Stimulated activated naive CD8-positive, alpha-beta T cell treated with anti-CD3 and anti-CD28 coated beads, Interleukin-15, Interleukin-2, amounts not matched to agents 100 ng/mL and 50 ng/mL, for 24 hours (primary cell): ENCODE measurements at regions not wholly inside any gene's neighbourhood (a gene's known extent, or its start where the extent isn't known, plus 50 kb on each side); places are given as distances from the start of the nearest gene placed in this dataset.

Experiments used
- H3K27ac Mint-ChIP-seq: one replicate; pipeline ENCODE4 v1.8.0; 2021; ENCODE audit warnings: mild to moderate bottlenecking, mixed read lengths
- H3K27me3 Mint-ChIP-seq: one replicate; pipeline ENCODE4 v1.8.0; 2021; ENCODE audit warnings: mixed read lengths
- H3K36me3 Mint-ChIP-seq: one replicate; pipeline ENCODE4 v1.8.0; 2021; ENCODE audit warnings: low read depth, mixed read lengths
- H3K4me1 Mint-ChIP-seq: one replicate; pipeline ENCODE4 v1.8.0; 2021; ENCODE audit warnings: low read depth, mixed read lengths
- H3K4me3 Mint-ChIP-seq: one replicate; pipeline ENCODE4 v1.8.0; 2021; ENCODE audit warnings: mild to moderate bottlenecking, mixed read lengths
- H3K9me3 Mint-ChIP-seq: one replicate; pipeline ENCODE4 v1.8.0; 2021; ENCODE audit warnings: mixed read lengths

DNA sequence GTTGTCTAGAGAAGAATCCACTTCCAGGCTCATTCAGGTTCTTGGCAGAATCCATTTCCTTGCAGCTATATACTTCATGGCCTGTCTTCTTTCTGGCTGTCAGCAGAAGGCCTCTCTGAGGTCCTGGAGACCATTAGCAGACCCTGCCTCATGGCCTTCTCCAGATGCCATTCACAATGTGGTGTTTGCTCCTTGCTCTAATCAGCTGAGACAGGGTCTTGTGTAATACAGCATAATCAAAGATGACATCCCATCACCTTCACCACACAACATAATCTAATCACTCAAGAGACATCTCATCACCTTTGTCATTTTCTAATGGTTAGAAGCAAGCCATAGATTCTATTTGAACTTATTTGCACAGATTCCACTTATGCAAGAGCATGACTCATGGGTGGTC is 403.9 kb upstream of the LRRC7 start:
- H3K36me3 Mint-ChIP-seq: no peaks in the 10 kb centered on the region
- peaks cover 9% of the 10 kb centered on the region for H3K9me3 Mint-ChIP-seq
- no peak overlapping the region for H3K27ac Mint-ChIP-seq
- H3K4me1 Mint-ChIP-seq: no peaks in the 10 kb centered on the region
- no peaks in the 10 kb centered on the region for H3K27me3 Mint-ChIP-seq
- H3K4me3 Mint-ChIP-seq: no peak overlapping the region

DNA sequence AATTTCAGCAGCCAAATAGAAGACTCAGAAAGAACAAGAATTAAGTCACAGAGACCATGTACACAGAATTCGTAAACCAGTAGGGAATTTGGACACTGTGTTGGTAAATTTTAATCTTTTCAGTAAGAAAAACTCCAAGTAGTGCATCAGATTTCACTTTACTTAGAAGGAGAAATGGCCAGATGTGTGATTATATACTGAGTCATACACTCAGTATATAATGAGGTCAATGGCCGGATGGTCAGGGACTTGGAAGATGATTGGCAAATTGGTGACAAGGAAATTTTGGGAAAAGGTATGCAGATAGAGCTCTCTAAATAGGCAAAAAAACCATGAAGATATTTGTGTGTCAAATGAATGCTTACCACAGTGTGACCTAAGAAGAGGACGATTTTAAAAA is 399.8 kb upstream of the LRRC7 start:
- H3K36me3 Mint-ChIP-seq: no peaks in the 10 kb centered on the region

DNA sequence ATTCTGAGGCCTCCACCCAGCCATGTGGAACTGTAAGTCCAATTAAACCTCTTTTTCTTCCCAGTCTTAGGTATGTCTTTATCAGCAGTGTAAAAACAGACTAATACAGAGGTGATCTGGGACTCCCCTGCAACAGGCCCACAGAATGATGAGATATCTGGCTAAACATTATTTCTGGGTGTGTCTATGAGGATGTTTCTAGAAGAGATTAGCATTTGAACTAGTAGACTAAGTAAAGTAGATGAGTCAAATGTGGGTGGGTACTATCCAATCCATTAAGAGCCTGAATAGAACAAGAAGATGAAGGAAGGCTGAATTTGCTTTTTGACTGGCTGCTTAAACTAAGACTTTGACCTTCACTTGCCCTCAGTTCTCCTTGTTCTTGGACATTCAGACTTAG is 396.5 kb upstream of the LRRC7 start:
- peaks cover 10% of the 10 kb centered on the region for H3K9me3 Mint-ChIP-seq
- H3K4me1 Mint-ChIP-seq: no peaks in the 10 kb centered on the region

More for the DNA sequence above, 399.8 kb upstream of the LRRC7 start:
- Mint-ChIP-seq H3K27ac (no peak overlapping the region), H3K27me3 (no peaks in the 10 kb centered on the region), H3K4me1 (no peaks in the 10 kb centered on the region), H3K4me3 (no peak overlapping the region), H3K9me3 (peaks cover 14% of the 10 kb centered on the region)

DNA sequence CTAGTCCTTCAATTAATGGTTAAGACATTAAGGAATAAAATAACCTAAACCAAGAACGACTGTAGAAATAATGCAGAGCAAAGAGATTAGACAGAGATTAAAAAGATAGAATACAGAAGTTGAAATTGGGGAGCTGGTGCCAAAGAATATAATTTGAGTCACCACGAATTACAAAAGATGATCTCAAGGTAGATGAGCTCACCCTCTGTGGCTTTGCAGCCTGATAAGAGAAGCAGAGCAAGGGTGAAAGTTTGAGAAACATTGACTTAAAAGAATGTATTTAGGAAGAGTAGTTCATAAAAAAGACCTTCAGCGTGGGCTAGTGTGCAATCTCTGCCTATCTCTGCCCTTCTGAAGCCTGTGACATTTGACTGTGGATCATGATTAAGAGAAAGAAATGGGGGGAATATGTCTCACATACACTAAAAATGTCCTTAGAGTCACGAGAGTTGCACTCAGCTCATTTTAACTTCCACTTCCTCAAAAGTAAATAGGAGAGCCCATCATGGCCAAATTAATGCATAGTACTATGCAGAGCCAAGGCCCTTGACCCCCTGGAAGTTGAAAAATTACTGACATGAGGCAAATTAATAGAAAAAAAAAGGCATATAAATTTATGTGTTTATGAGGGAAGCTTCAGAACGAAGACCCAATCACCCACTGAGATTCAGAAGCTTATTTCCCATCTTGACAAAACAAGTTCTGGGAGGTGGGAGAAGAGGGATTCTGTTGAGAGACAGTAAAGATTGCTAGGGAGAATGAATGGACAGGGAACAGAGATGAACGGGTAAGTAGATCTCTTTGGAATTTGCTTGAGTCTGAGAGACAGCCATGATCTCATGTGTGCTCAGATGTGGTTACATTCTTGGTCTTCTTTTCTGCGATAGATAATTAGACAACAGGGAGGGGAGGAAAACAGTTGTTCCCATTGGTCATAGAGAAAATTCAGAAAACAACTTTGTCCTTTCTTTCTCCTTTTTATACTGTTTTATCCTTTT is 395.4 kb upstream of the LRRC7 start:
- no peak overlapping the region for H3K4me3 Mint-ChIP-seq

More for the DNA sequence above, 396.5 kb upstream of the LRRC7 start:
- H3K27ac Mint-ChIP-seq: no peak overlapping the region
- no peaks in the 10 kb centered on the region for H3K27me3 Mint-ChIP-seq
- H3K4me3 Mint-ChIP-seq: no peak overlapping the region
- no peaks in the 10 kb centered on the region for H3K36me3 Mint-ChIP-seq

DNA sequence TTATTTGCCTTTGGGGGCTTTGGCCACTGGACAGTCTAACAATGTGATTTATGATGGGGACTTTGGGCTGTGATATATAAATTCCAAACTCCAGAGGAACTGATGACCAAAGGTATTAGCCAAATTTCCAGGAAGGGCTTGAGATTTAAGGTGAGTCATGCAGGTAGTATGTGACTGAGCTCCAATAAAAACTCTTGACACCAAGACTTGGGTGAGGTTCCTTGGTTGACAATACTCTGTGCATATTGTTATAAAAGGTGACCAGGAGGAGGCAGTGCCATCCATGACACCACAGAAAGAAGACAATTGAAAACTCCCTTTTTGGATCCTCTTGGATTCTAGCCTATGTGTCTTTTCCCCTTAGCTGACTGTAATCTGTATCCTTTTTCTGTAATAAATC is 392.7 kb upstream of the LRRC7 start:
- Mint-ChIP-seq H3K36me3 (no peaks in the 10 kb centered on the region), H3K27me3 (no peaks in the 10 kb centered on the region), H3K4me1 (no peaks in the 10 kb centered on the region), H3K9me3 (peaks cover 4% of the 10 kb centered on the region), H3K4me3 (no peak overlapping the region), H3K27ac (no peak overlapping the region)

More for the DNA sequence above, 395.4 kb upstream of the LRRC7 start:
- Mint-ChIP-seq H3K9me3 (peaks cover 7% of the 10 kb centered on the region), H3K27me3 (no peaks in the 10 kb centered on the region), H3K27ac (no peak overlapping the region), H3K4me1 (no peaks in the 10 kb centered on the region), H3K36me3 (no peaks in the 10 kb centered on the region)

DNA sequence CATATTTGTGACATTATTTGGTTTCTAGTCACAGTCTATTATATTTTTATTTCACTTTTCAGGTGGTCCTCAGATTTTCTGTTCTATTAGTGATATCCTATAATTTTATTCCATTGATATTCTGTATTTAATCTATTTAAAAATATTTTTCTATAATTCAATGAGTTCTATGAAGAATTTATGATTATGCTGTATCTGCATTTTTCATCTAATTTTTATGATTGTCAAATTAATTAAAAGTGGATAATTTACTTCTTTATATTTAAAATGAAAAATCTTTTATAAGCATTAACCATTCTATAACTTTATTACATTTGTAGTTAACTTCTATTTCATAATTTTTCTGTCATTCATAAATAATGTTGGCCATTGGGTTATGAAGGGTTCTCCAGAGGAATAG is 387.4 kb upstream of the LRRC7 start:
- Mint-ChIP-seq H3K9me3 (peaks cover 4% of the 10 kb centered on the region), H3K4me1 (no peaks in the 10 kb centered on the region)

DNA sequence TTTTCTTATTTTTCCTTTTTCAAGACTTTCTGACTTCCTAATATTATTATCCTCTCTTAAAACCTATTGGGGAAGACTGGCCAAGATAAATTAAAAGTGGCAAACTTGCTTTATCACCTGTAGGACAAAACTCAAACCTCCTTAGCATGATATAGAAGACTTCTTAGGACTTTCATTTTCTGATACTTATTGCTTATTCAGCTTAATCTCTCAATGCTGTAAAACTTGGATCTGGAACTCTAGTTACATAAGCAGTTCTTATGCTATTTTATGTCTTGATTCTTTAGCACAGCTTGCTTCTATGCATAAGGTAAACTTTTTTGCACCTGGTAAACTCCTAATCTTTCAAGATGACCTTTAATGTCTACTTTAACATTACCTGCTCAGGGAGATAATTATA is 382.3 kb upstream of the LRRC7 start:
- no peak overlapping the region for H3K27ac Mint-ChIP-seq
- H3K4me1 Mint-ChIP-seq: no peaks in the 10 kb centered on the region
- no peaks in the 10 kb centered on the region for H3K9me3 Mint-ChIP-seq
- no peak overlapping the region for H3K4me3 Mint-ChIP-seq
- H3K27me3 Mint-ChIP-seq: no peaks in the 10 kb centered on the region
- H3K36me3 Mint-ChIP-seq: no peaks in the 10 kb centered on the region

More for the DNA sequence above, 387.4 kb upstream of the LRRC7 start:
- no peak overlapping the region for H3K27ac Mint-ChIP-seq
- H3K4me3 Mint-ChIP-seq: no peak overlapping the region
- H3K27me3 Mint-ChIP-seq: no peaks in the 10 kb centered on the region
- H3K36me3 Mint-ChIP-seq: no peaks in the 10 kb centered on the region

DNA sequence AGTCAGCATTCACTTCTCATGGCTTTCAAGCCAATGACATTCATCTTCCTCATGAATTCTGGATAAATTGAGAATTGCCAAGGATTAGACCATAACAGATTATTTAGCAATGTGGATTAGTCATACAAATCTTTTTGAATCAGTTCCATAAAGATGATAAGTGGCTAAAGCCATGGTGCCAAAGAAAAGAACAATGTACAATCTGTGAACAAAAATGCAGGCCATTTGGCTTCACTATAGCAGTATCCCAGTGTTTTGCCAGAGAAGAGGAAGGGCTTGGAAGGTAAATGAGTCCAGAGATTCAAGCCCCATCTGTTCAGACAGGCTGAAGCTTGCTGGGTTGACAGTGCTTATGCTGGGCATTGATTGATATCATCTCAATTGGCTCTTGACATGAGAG is 376.4 kb upstream of the LRRC7 start:
- Mint-ChIP-seq H3K36me3 (no peaks in the 10 kb centered on the region), H3K4me3 (no peak overlapping the region)

DNA sequence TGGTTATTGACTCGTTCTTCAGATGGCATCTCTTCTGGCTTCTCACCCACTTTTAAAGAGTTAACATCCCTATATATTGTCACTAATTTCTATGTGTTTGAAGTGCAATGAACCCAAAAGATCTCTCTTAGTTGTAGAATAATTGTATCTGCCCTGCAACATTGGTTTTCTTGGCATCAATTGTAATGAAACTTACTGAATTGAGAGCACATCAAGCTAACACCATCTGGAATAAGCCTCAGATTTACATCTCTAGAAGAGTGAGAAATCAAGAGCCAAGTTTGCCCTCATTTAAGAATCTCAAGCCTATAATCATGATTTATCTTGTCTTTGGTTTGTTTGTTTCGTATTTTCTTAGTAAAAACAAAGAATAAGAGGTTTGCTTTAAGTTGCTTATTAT is 372.6 kb upstream of the LRRC7 start:
- Mint-ChIP-seq H3K27me3 (no peaks in the 10 kb centered on the region), H3K9me3 (peaks cover 11% of the 10 kb centered on the region), H3K36me3 (no peaks in the 10 kb centered on the region), H3K4me3 (no peak overlapping the region), H3K27ac (no peak overlapping the region), H3K4me1 (no peaks in the 10 kb centered on the region)

More for the DNA sequence above, 376.4 kb upstream of the LRRC7 start:
- Mint-ChIP-seq H3K27me3 (no peaks in the 10 kb centered on the region), H3K4me1 (no peaks in the 10 kb centered on the region), H3K27ac (no peak overlapping the region), H3K9me3 (peaks cover 11% of the 10 kb centered on the region)

DNA sequence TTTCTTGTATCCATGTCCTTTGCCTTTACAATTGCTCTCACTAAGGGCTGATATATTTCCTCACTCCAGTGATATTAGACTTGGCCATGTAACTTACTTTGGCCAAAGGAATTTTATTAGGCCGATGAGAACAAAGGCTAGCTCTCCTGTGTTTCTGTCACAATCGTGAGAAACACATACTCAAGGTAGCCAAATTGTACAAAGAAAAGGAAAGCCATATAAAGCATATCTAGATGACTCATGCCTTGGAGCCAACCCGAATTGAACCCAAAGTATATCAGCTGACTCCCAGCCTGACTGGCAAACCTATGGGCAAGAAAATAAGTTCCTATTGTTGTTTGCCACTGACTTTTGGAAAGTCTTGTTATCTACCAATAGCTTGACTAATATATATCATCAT is 371.7 kb upstream of the LRRC7 start:
- Mint-ChIP-seq H3K4me1 (no peaks in the 10 kb centered on the region), H3K4me3 (no peak overlapping the region), H3K27ac (no peak overlapping the region), H3K9me3 (peaks cover 11% of the 10 kb centered on the region), H3K36me3 (no peaks in the 10 kb centered on the region), H3K27me3 (no peaks in the 10 kb centered on the region)

DNA sequence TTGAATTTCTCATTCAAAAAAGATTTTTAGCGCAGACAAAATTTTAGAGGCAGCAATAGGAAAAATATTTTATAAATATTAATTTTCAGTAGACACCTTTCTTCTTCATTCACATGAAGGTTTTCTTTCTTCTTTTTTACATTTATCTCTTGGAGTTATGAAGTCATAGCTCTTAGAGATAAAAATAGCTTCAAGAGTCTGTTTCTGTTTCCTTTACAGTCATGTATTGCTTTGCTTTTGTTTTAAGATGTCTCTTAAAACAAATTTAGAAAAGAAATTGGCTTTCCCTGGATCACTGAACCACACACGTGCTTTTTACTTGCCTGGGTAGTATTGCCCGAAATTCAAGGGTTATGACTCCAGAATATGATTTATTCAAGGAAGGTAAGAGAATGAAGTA is 369.9 kb upstream of the LRRC7 start:
- Mint-ChIP-seq H3K27me3 (no peaks in the 10 kb centered on the region), H3K9me3 (peaks cover 7% of the 10 kb centered on the region), H3K4me3 (no peak overlapping the region), H3K4me1 (no peaks in the 10 kb centered on the region), H3K36me3 (no peaks in the 10 kb centered on the region), H3K27ac (no peak overlapping the region)

DNA sequence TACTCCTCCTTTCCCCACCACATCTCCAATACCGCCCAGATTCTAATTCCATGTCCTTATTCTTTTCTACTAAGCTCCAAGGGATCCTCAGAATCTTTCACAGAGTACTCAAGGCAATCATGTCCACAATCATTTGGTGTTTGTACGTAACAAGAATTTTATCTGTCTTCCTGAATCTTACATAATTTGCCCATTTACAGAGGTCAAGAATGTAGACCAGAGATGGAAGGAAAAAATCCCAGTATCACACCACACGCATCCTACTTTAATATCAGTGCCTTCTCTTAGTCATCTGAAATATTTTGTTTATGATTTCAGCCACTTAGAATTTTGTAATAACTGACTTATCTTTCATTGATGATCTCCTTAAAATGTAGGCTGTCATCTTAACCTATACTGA is 366.0 kb upstream of the LRRC7 start:
- Mint-ChIP-seq H3K4me1 (no peaks in the 10 kb centered on the region), H3K27me3 (no peaks in the 10 kb centered on the region), H3K36me3 (no peaks in the 10 kb centered on the region), H3K9me3 (no peaks in the 10 kb centered on the region), H3K4me3 (no peak overlapping the region), H3K27ac (no peak overlapping the region)

DNA sequence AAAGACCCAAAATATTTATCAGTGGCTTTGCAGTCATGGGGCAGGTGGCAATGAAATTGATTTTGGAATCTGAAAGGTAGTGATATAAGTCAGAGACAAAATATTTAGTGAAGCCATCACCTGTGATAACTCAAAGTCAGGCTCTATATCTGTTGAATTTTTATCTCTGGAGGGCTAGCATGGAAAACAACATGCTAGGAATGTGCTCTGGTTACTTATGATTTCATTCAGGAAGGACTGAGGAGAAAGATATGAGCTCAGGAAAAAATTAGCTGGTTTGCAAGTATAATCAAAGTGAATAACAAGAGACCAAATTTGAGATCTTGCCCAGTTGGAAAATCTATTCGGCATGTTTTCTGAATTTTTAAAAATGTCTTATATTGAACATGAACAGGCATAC is 364.6 kb upstream of the LRRC7 start:
- Mint-ChIP-seq H3K4me3 (no peak overlapping the region), H3K36me3 (no peaks in the 10 kb centered on the region), H3K4me1 (no peaks in the 10 kb centered on the region), H3K27me3 (no peaks in the 10 kb centered on the region), H3K9me3 (no peaks in the 10 kb centered on the region), H3K27ac (no peak overlapping the region)

DNA sequence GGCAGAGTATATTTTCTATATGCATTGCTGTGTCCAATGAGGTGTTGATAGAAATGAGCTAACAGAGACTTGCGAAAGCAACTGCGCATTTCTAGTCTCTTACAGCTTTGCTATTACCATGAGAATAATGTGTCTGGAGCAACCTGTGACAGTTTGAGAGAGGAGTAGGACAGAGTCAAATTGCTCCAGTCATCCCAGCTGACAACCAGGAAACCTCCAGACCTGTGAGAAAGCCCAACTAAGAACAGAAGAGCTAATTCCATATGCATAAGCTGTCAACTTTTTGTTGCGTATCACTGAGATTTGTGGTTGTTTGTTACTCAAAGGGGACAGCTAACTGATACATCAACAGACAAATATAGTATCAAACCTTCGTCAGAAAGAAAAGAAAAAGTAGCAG is 354.1 kb upstream of the LRRC7 start:
- H3K27me3 Mint-ChIP-seq: no peaks in the 10 kb centered on the region
- no peaks in the 10 kb centered on the region for H3K4me1 Mint-ChIP-seq
- no peak overlapping the region for H3K4me3 Mint-ChIP-seq
- no peak overlapping the region for H3K27ac Mint-ChIP-seq
- peaks cover 8% of the 10 kb centered on the region for H3K9me3 Mint-ChIP-seq
- H3K36me3 Mint-ChIP-seq: no peaks in the 10 kb centered on the region

DNA sequence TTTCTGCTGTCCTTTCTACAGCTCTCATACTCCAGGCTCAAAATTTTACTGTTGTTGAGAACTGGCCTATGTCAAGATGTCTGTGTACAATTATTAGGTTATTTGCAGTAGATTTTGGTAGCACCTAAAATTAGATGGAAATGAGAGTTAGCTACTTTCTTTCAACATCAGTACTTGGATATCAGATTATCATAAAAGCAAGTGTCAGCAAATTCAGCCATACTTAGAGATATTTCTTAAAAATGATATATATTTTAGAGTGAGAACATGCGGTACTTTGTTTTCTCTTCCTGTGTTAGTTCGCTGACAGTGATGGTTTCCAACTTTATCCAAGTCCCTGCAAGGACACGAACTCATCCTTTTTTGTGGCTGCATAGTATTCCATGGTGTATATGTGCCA is 351.8 kb upstream of the LRRC7 start:
- Mint-ChIP-seq H3K36me3 (no peaks in the 10 kb centered on the region), H3K27ac (no peak overlapping the region), H3K27me3 (no peaks in the 10 kb centered on the region), H3K4me1 (no peaks in the 10 kb centered on the region), H3K4me3 (no peak overlapping the region), H3K9me3 (peaks cover 8% of the 10 kb centered on the region)

DNA sequence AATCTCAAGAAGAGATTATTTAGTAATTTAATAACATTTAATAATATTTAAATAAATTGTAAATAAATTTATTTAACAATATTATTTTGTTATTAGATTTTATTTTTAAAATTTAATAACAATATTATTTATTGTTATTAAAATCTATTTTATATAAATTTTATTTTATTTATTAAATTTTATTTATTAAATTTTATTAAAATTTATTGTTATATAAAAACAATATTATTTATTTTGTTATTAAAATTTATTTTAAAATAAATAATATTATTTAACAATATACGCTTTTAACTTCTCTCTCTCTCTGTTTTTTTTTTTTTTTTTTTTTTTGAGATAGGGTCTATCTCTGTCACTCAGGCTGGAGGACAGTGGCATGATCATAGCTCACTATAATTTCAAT is 347.1 kb upstream of the LRRC7 start:
- no peaks in the 10 kb centered on the region for H3K27me3 Mint-ChIP-seq
- H3K9me3 Mint-ChIP-seq: peaks cover 4% of the 10 kb centered on the region
- no peaks in the 10 kb centered on the region for H3K4me1 Mint-ChIP-seq
- no peak overlapping the region for H3K27ac Mint-ChIP-seq
- H3K36me3 Mint-ChIP-seq: no peaks in the 10 kb centered on the region
- no peak overlapping the region for H3K4me3 Mint-ChIP-seq
